ENCODE measurements at regions not wholly inside any gene's neighbourhood (a gene's known extent, or its start where the extent isn't known, plus 50 kb on each side); places are given as distances from the start of the nearest gene placed in this dataset.

GRCh38 chr3:72224804-72225509 is 440.0 kb upstream of the PROK2 start:
- no peak for TF ChIP-seq FOSB (CRISPR knock-in tag; IDR thresholded peaks at IDR 0.05)
- no peak for TF ChIP-seq FOSL2 (IDR thresholded peaks at IDR 0.05)
- peak; percentile 56 for TF ChIP-seq FOSL2 (CRISPR knock-in tag; IDR thresholded peaks at IDR 0.05)
- 11% methylated on average over 2 of the region's 2 CpGs for WGBS (ENCODE audit: missing lambda C conversion rate)
- ChIA-PET POLR2A (no interaction called here), CTCF (no interaction called here)
- no peaks in the 10 kb centered on the region for H3K4me1 ChIP-seq
- H3K27ac ChIP-seq, result no peak overlapping the region
- peak in 1 of 2 experiments; percentile 15 for DNase-seq (ENCODE audit: low read depth in 1 of 2, low spot score in 1 of 2)
- no peak overlapping the region for H3K4me3 ChIP-seq
- no peak for ATAC-seq
- H3K4me2 ChIP-seq, result no peak overlapping the region
- FAIRE-seq, result no peak
- peaks cover 22% of the 10 kb centered on the region for H3K9me3 ChIP-seq

DNA sequence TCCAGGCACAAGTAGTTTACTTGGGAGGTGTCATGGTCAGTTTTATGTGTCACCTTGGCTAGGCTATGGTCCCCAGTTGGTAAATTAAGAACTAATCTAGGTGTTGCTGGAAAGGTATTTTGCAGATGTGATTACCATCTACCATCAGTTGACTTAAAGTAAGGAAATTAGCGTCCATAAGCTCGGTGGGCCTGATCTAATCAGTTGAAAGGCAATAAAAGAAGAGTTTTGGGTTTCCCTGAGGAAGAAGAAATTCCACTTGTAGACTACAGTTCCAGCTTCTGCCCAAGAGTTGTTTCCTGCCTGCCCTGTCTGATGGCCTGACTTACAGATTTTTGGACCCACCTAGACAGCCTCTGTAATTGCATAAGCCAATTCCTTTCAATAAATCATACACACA is 438.7 kb upstream of the PROK2 start:
- no peak for FAIRE-seq
- POLR2A ChIA-PET, result no interaction called here
- CTCF ChIA-PET, result interaction anchor here (0.6 kb wide), 1 partner anchor 525 kb away, joined by 3 read pairs; no protein-coding TSS in a partner anchor
- DNase-seq (ENCODE audit: low read depth in 1 of 2, low spot score in 1 of 2), result no peak
- TF ChIP-seq HMGXB4 (CRISPR knock-in tag; IDR thresholded peaks at IDR 0.05; ENCODE audit: borderline replicate concordance) (no peak), SREBF2 (IDR thresholded peaks at IDR 0.05) (no peak), MAFK (IDR thresholded peaks at IDR 0.05; ENCODE audit: partially characterized antibody) (no peak), GATA3 (IDR thresholded peaks at IDR 0.05; ENCODE audit: borderline replicate concordance) (no peak), ZFP36 (IDR thresholded peaks at IDR 0.05; ENCODE audit: borderline replicate concordance, partially characterized antibody) (no peak), JUN (IDR thresholded peaks at IDR 0.05) (no peak), NPAS2 (CRISPR knock-in tag; IDR thresholded peaks at IDR 0.05; ENCODE audit: borderline replicate concordance) (no peak), TFCP2L1 (CRISPR knock-in tag; IDR thresholded peaks at IDR 0.05) (no peak)
- TF ChIP-seq, protein P1, sequence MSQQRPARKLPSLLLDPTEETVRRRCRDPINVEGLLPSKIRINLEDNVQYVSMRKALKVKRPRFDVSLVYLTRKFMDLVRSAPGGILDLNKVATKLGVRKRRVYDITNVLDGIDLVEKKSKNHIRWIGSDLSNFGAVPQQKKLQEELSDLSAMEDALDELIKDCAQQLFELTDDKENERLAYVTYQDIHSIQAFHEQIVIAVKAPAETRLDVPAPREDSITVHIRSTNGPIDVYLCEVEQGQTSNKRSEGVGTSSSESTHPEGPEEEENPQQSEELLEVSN (IDR thresholded peaks at IDR 0.05; ENCODE audit: borderline replicate concordance, low read depth), result no peak
- ATAC-seq, result no peak
- no peak overlapping the region for H3K4me2 ChIP-seq
- 0% methylated on average over 2 of the region's 2 CpGs for WGBS (ENCODE audit: missing lambda C conversion rate)
- H3K9me3 ChIP-seq, result peaks cover 22% of the 10 kb centered on the region
- H3K4me1 ChIP-seq, result no peaks in the 10 kb centered on the region
- H3K4me3 ChIP-seq, result no peak overlapping the region
- H3K27ac ChIP-seq, result no peak overlapping the region

DNA sequence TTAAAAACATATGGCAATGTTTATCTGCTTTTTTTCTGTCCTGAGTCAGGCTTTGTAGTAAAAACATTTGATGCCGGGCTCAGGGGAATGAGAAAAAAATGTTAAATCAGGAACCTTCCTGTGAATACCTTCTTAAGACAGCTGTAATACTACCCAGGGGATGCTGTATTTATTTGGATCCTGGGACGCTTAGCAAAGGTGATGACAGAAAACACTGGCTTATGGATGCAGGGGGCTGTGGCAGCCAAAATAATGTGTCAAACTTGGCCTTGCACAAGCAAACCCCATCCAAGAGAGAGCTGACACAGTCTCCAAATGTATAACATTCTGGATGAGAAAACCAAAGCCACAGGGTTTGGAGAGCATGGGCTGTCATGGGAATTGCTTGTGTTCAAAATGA is 438.2 kb upstream of the PROK2 start:
- WGBS (ENCODE audit: missing lambda C conversion rate), result 24% methylated on average over 2 of the region's 2 CpGs
- FAIRE-seq, result no peak

GRCh38 chr3:72222410-72222809 is 437.5 kb upstream of the PROK2 start:
- POLR2A ChIA-PET, result no interaction called here
- Histone ChIP-seq H3K4me2 (no peak overlapping the region), H3K27ac (no peak overlapping the region), H3K9me3 (peaks cover 22% of the 10 kb centered on the region), H3K4me3 (no peak overlapping the region), H3K4me1 (no peaks in the 10 kb centered on the region)
- 56% methylated on average over 9 of the region's 9 CpGs for WGBS (ENCODE audit: missing lambda C conversion rate)
- ATAC-seq, result no peak
- CTCF ChIA-PET, result no interaction called here
- FAIRE-seq, result no peak
- no peak for DNase-seq (ENCODE audit: low read depth in 1 of 2, low spot score in 1 of 2)
- TF ChIP-seq NPAS2 (CRISPR knock-in tag; IDR thresholded peaks at IDR 0.05; ENCODE audit: borderline replicate concordance) (no peak), ZFP36 (IDR thresholded peaks at IDR 0.05; ENCODE audit: borderline replicate concordance, partially characterized antibody) (no peak), CHD2 (IDR thresholded peaks at IDR 0.05; ENCODE audit: low read length, partially characterized antibody) (no peak), ATOH8 (CRISPR knock-in tag; IDR thresholded peaks at IDR 0.05; ENCODE audit: low read depth) (no peak), RCOR1 (IDR thresholded peaks at IDR 0.05; ENCODE audit: low read depth, low read length) (no peak), KDM5A (IDR thresholded peaks at IDR 0.05) (no peak), POLR2A (IDR thresholded peaks at IDR 0.05; ENCODE audit: low read length) (no peak), TFCP2L1 (CRISPR knock-in tag; IDR thresholded peaks at IDR 0.05) (no peak), CBX8 (IDR thresholded peaks at IDR 0.05) (no peak), JUNB (IDR thresholded peaks at IDR 0.05) (no peak), TP53 (CRISPR knock-in tag; IDR thresholded peaks at IDR 0.05) (no peak), FOXS1 (CRISPR knock-in tag; IDR thresholded peaks at IDR 0.05) (no peak)

More for the DNA sequence above, 438.2 kb upstream of the PROK2 start:
- Histone ChIP-seq H3K4me2 (no peak overlapping the region), H3K4me1 (no peaks in the 10 kb centered on the region), H3K27ac (no peak overlapping the region), H3K4me3 (no peak overlapping the region), H3K9me3 (peaks cover 22% of the 10 kb centered on the region)
- ATAC-seq (no peak), DNase-seq (ENCODE audit: low read depth in 1 of 2, low spot score in 1 of 2) (no peak)
- ChIA-PET CTCF (no interaction called here), POLR2A (no interaction called here)
- TF ChIP-seq TP53 (CRISPR knock-in tag; IDR thresholded peaks at IDR 0.05), result no peak
